ENCODE measurements at regions not wholly inside any gene's neighbourhood (a gene's known extent, or its start where the extent isn't known, plus 50 kb on each side); places are given as distances from the start of the nearest gene placed in this dataset.

GRCh38 chr9:78443946-78444345 lies 147.0 kb downstream of the PSAT1 start:
- H3K4me3 ChIP-seq (ENCODE audit: low read depth, poor library complexity, severe bottlenecking) = no peak overlapping the region
- TF ChIP-seq POLR2A (IDR thresholded peaks at IDR 0.05) = no peak
- no peak for TF ChIP-seq CTCF (IDR thresholded peaks at IDR 0.05)
- intact Hi-C loops (cut with DNase I; ENCODE audit: low total_unique reads) = no loop called here
- DNase-seq (ENCODE audit: low spot score in 2 of 2) = no peak
- 50 to 61% methylated on average over 7 of the region's 7 CpGs for WGBS, 2 donors

- intact Hi-C loops (cut with DNase I; ENCODE audit: low total_unique reads) = no loop called here
- DNase-seq (ENCODE audit: low spot score in 2 of 2) = no peak
- no peak overlapping the region for H3K4me3 ChIP-seq (ENCODE audit: low read depth, poor library complexity, severe bottlenecking)
- WGBS, 2 donors = 58 to 76% methylated on average over 8 of the region's 8 CpGs
- TF ChIP-seq POLR2A (IDR thresholded peaks at IDR 0.05) = no peak
- TF ChIP-seq CTCF (IDR thresholded peaks at IDR 0.05) = no peak
Measured at GRCh38 chr9:78448960-78449673, 152.2 kb downstream of the PSAT1 start.

GRCh38 chr9:78453450-78453849 lies 156.5 kb downstream of the PSAT1 start:
- H3K4me3 ChIP-seq (ENCODE audit: low read depth, poor library complexity, severe bottlenecking) = no peak overlapping the region
- 88 to 92% methylated on average over 7 of the region's 7 CpGs for WGBS, 2 donors
- DNase-seq (ENCODE audit: low spot score in 2 of 2) = no peak
- intact Hi-C loops (cut with DNase I; ENCODE audit: low total_unique reads) = no loop called here
- TF ChIP-seq CTCF (IDR thresholded peaks at IDR 0.05) (no peak), POLR2A (IDR thresholded peaks at IDR 0.05) (no peak)

GRCh38 chr9:78462611-78463010 lies 165.7 kb downstream of the PSAT1 start:
- WGBS, 2 donors = 77 to 84% methylated on average over 2 of the region's 2 CpGs
- no peak for DNase-seq (ENCODE audit: low spot score in 2 of 2)
- no peak overlapping the region for H3K4me3 ChIP-seq (ENCODE audit: low read depth, poor library complexity, severe bottlenecking)
- intact Hi-C loops (cut with DNase I; ENCODE audit: low total_unique reads) = no loop called here
- TF ChIP-seq CTCF (IDR thresholded peaks at IDR 0.05) (no peak), POLR2A (IDR thresholded peaks at IDR 0.05) (no peak)

- DNase-seq (ENCODE audit: low spot score in 2 of 2) = no peak
- WGBS, 2 donors = 76 to 81% methylated on average over 3 of the region's 3 CpGs
- intact Hi-C loops (cut with DNase I; ENCODE audit: low total_unique reads) = no loop called here
- TF ChIP-seq POLR2A (IDR thresholded peaks at IDR 0.05) (no peak), CTCF (IDR thresholded peaks at IDR 0.05) (no peak)
- H3K4me3 ChIP-seq (ENCODE audit: low read depth, poor library complexity, severe bottlenecking) = no peak overlapping the region
Measured at GRCh38 chr9:78463750-78464149, 166.8 kb downstream of the PSAT1 start.

- no peak for DNase-seq (ENCODE audit: low spot score in 2 of 2)
- no peak for TF ChIP-seq CTCF (IDR thresholded peaks at IDR 0.05)
- TF ChIP-seq POLR2A (IDR thresholded peaks at IDR 0.05) = no peak
- H3K4me3 ChIP-seq (ENCODE audit: low read depth, poor library complexity, severe bottlenecking) = no peak overlapping the region
- intact Hi-C loops (cut with DNase I; ENCODE audit: low total_unique reads) = no loop called here
- WGBS, 2 donors = 60 to 69% methylated on average over 7 of the region's 7 CpGs
Measured at GRCh38 chr9:78468231-78468630, 171.3 kb downstream of the PSAT1 start.
